ENCODE measurements at regions not wholly inside any gene's neighbourhood (a gene's known extent, or its start where the extent isn't known, plus 50 kb on each side); places are given as distances from the start of the nearest gene placed in this dataset.

- TF ChIP-seq CTCF (IDR thresholded peaks at IDR 0.05) (no peak), ATF1 (CRISPR knock-in tag; IDR thresholded peaks at IDR 0.05) (no peak)
Measured at GRCh38 chr14:85175556-85175955, 354.4 kb upstream of the FLRT2 start.

All from WTC11 (cell line).